B cell (primary cell): ENCODE measurements at regions not wholly inside any gene's neighbourhood (a gene's known extent, or its start where the extent isn't known, plus 50 kb on each side); places are given as distances from the start of the nearest gene placed in this dataset.

ENCODE experiments used
- ATAC-seq: fragments of 200-7000 bp; cut with Tn5 transposase; one replicate; pipeline ENCODE4 v1.10.0; 2021; ENCODE audit warnings: low read depth, mild to moderate bottlenecking, moderate number of reproducible peaks, moderate library complexity
- CTCF ChIA-PET: fragments of 350-600 bp; sonication (Branson Sonifier 250); formaldehyde crosslinking; loops from one replicate; lab custom pipeline; 2021; ENCODE audit warnings: antibody characterized with exemption, inconsistent platforms; lab: Charles Lee
- POLR2A ChIA-PET: fragments of 350-600 bp; sonication (Branson Sonifier 250); formaldehyde crosslinking; loops from one replicate; lab custom pipeline; 2021; ENCODE audit warnings: antibody characterized with exemption; lab: Charles Lee
- DNase-seq: peaks from one replicate; pipeline ENCODE4 v3.0.0; 2013
- H2AFZ ChIP-seq: 2 replicates; pipeline ENCODE4 v1.6.1; 2012; ENCODE audit warnings: mild to moderate bottlenecking, low read depth, low read length; ENCODE audit not compliant: insufficient read depth, poor library complexity, severe bottlenecking
- H3K27ac ChIP-seq, 2 donors: 1 replicate in 1 of 2; 2 replicates in 1 of 2; pipeline ENCODE4 v1.5.1; 2012 to 2013; ENCODE audit warnings: low read length in 2 of 2, mild to moderate bottlenecking in 2 of 2, moderate library complexity in 1 of 2
- H3K27me3 ChIP-seq, 4 experiments: fragments of 200-600 bp in 1 of 4; sonication (generic) in 1 of 4; replicated peaks in 1 of 4; 1 replicate in 2 of 4; 2 replicates in 2 of 4; pipeline versions ENCODE4 v1.6.1 to v1.7.0; 2013 to 2016; ENCODE audit warnings: low read length in 3 of 4, mild to moderate bottlenecking in 2 of 4, mixed read lengths in 1 of 4, moderate library complexity in 1 of 4; ENCODE audit not compliant: insufficient read depth in 4 of 4, control insufficient read depth in 3 of 4; ENCODE audit errors: control extremely low read depth in 1 of 4
- H3K36me3 ChIP-seq, 2 experiments: replicated peaks in 1 of 2; 1 replicate in 1 of 2; 2 replicates in 1 of 2; pipeline versions ENCODE4 v1.6.1 to v1.7.1; 2013; ENCODE audit warnings: low read length in 1 of 2; ENCODE audit not compliant: insufficient read depth in 2 of 2, control insufficient read depth in 1 of 2; ENCODE audit errors: control extremely low read depth in 1 of 2, extremely low read depth in 1 of 2
- H3K4me1 ChIP-seq, 2 donors: fragments of 200-600 bp in 1 of 2; sonication (generic) in 1 of 2; 1 replicate in 1 of 2; 2 replicates in 1 of 2; pipeline versions ENCODE4 v1.5.1 to v1.6.1; 2013 to 2017; ENCODE audit warnings: low read length in 2 of 2; ENCODE audit not compliant: control insufficient read depth in 2 of 2, insufficient read depth in 2 of 2
- H3K4me2 ChIP-seq: replicated peaks from 2 replicates; pipeline ENCODE3; 2012; ENCODE audit warnings: mild to moderate bottlenecking, low read depth, low read length; ENCODE audit not compliant: poor library complexity, severe bottlenecking
- H3K4me3 ChIP-seq, 5 experiments: fragments of 200-600 bp in 1 of 5; sonication (generic) in 1 of 5; 1 replicate in 3 of 5; 2 replicates in 2 of 5; pipeline versions ENCODE4 v1.5.1 to v1.7.0; 2011 to 2016; ENCODE audit warnings: low read length in 4 of 5, mild to moderate bottlenecking in 4 of 5, low read depth in 2 of 5, control low read depth in 1 of 5, moderate library complexity in 1 of 5; ENCODE audit not compliant: insufficient read depth in 1 of 5; ENCODE audit errors: control extremely low read depth in 1 of 5, extremely low read depth in 1 of 5
- H3K79me2 ChIP-seq: fragments of 200-600 bp; sonication (generic); one replicate; pipeline ENCODE4 v1.6.0; 2016; ENCODE audit warnings: low read length; ENCODE audit not compliant: control insufficient read depth, insufficient read depth
- H3K9ac ChIP-seq: fragments of 200-600 bp; sonication (generic); 2 replicates; pipeline ENCODE4 v1.6.1; 2017; ENCODE audit warnings: mild to moderate bottlenecking, low read length, moderate library complexity
- H3K9me3 ChIP-seq, 3 donors: one replicate each; pipeline versions ENCODE4 v1.6.1 to v1.7.1; 2013; ENCODE audit warnings: low read length in 2 of 3; ENCODE audit not compliant: control insufficient read depth in 2 of 3, insufficient read depth in 1 of 3; ENCODE audit errors: control extremely low read depth in 1 of 3
- H4K20me1 ChIP-seq: 2 replicates; pipeline ENCODE4 v1.6.0; 2012; ENCODE audit warnings: mild to moderate bottlenecking, low read length; ENCODE audit not compliant: insufficient read depth, control insufficient read depth, poor library complexity, severe bottlenecking
- H3K27ac Mint-ChIP-seq: one replicate; pipeline ENCODE4 v1.8.0; 2021; ENCODE audit warnings: mixed read lengths
- H3K27me3 Mint-ChIP-seq: one replicate; pipeline ENCODE4 v1.8.0; 2021; ENCODE audit warnings: mixed read lengths
- H3K4me1 Mint-ChIP-seq: one replicate; pipeline ENCODE4 v1.8.0; 2021; ENCODE audit warnings: mixed read lengths
- H3K4me3 Mint-ChIP-seq: one replicate; pipeline ENCODE4 v1.8.0; 2021; ENCODE audit warnings: mixed read lengths
- H3K9me3 Mint-ChIP-seq: one replicate; pipeline ENCODE4 v1.8.0; 2022; ENCODE audit warnings: mixed read lengths; ENCODE audit not compliant: insufficient read depth
- CTCF ChIP-seq: fragments of 200-600 bp; IDR thresholded peaks from one replicate; pipeline ENCODE4 v1.8.0; 2022; ENCODE audit warnings: antibody characterized with exemption, mild to moderate bottlenecking
- EZH2 ChIP-seq: IDR thresholded peaks from 2 replicates; pipeline ENCODE4 v1.6.1; 2012; ENCODE audit warnings: borderline replicate concordance, low read depth, mild to moderate bottlenecking, moderate library complexity, low read length; ENCODE audit not compliant: insufficient read depth, poor library complexity, severe bottlenecking
- WGBS: methylation state at CpG from one replicate; pipeline ENCODE4 v1.1.5; 2013; ENCODE audit warnings: missing lambda C conversion rate; ENCODE audit not compliant: insufficient coverage; 5-methylcytosine and 5-hydroxymethylcytosine counted together
- intact Hi-C: fragments of 100-400 bp; cut with micrococcal nuclease; formaldehyde crosslinking; loops from one replicate; pipeline ENCODE4 v1.10.0; 2022

- no peaks in the 10 kb centered on the region for H3K27me3 Mint-ChIP-seq
Measured at GRCh38 chr4:35789899-35790574, 454.3 kb downstream of the ARAP2 start.

More at GRCh38 chr4:35789899-35790574, 454.3 kb downstream of the ARAP2 start:
- Histone ChIP-seq H3K4me1 (no peaks in the 10 kb centered on the region), H3K9me3 (no peaks in the 10 kb centered on the region), H3K9ac (no peak overlapping the region), H3K4me2 (no peak overlapping the region), H3K4me3 (no peak overlapping the region), H3K36me3 (no peaks in the 10 kb centered on the region), H3K27ac (no peak overlapping the region), H2AFZ (no peak overlapping the region), H3K79me2 (no peaks in the 10 kb centered on the region), H4K20me1 (no peaks in the 10 kb centered on the region), H3K27me3 (no peaks in the 10 kb centered on the region)
- Mint-ChIP-seq H3K4me1 (no peaks in the 10 kb centered on the region), H3K27ac (no peak overlapping the region), H3K9me3 (no peaks in the 10 kb centered on the region), H3K4me3 (no peak overlapping the region)
- WGBS, result 75% methylated on average over 1 of the region's 1 CpG
- TF ChIP-seq CTCF, result no peak
- no peak for TF ChIP-seq EZH2
- DNase-seq, result no peak
- intact Hi-C loops, result no loop called here
- POLR2A ChIA-PET, result no interaction called here
- no peak for ATAC-seq
- CTCF ChIA-PET, result no interaction called here
